SIG-M5 treated with dmso at 0.1 percent for 504 hours (cell line): ENCODE measurements at regions not wholly inside any gene's neighbourhood (a gene's known extent, or its start where the extent isn't known, plus 50 kb on each side); places are given as distances from the start of the nearest gene placed in this dataset.
"Not testable (repeated sequence)": the region's sequence is repeated elsewhere in the genome, so short reads cannot be mapped to it uniquely, and the experiment has no call there.

Experiments used
- DNase-seq: peaks from one replicate; lab custom pipeline; 2025; ENCODE audit not compliant: unreplicated experiment; lab: John Stamatoyannopoulos, UW

DNA sequence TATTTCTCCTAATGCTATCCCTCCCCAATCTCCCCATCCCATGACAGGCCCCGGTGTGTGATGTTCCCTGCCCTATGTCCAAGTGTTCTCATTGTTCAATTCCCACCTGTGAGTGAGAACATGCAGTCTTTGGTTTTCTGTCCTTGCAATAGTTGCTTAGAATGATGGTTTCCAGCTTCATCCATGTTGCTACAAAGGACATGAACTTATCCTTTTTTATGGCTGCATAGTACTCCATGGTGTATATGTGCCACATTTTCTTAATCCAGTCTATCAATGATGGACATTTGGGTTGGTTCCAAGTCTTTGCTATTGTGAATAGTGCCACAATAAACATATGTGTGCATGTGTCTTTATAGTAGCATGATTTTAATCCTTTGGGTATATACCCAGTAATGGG is 51.3 kb upstream of the RIOK2 start:
- not testable (repeated sequence) for DNase-seq

GRCh38 chr5:97242341-97242740 is 59.3 kb upstream of the RIOK2 start:
- DNase-seq, result no peak

DNA sequence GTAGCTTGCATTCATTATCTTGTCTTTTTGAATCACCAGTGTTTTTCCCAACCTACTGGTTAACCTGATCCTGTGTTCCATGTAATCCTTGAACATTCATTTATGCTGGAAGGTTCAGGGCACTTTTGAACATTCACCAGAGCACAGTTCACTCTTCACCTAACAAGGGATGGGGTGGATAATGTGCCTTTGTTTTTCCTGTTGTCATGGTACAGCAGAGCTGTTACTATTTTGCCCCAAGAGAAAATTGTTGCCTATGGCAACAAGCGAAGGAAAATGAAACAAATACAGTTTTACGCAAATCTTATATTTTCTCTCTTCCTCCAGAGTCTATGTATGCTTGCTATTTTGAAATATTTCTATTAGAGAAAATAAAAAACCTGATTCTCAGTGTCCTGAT is 60.3 kb upstream of the RIOK2 start:
- no peak for DNase-seq

DNA sequence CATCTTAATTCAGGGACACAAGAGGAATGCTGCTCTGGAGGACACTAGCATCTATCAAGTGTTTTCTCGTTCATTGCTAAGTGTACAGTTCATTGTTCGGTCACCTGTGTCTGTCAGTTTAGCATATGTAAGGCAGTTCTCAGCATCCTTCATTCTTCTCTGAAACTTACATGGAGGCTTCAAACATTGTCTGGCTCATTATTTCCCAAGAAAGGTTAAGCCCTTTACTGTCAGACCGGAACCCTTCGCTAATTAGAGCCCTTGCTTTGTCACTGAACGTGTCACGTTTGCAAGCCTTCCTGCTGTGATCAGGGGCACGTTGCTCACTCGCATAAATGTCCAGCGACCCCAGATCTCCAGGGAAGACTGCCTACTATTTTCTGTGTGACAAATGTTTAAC is 62.3 kb upstream of the RIOK2 start:
- no peak for DNase-seq

DNA sequence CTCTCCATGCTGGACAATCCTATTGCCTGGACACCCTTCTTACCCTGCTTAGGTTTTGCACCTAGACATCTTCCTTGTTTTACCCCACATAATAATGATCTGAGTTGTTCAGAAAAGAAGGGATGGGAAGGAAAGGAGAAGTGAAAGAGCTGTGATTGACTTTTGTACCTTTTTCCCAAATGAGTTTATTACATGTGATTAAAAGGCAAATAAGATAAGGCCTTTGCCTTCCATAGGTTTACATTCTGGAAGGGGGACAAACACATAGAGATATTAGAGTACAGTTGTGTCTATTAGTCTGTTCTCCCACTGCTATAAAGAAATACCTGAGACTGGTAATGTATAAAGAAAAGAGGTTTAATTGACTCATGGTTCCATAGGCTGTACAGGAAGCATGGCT is 67.1 kb upstream of the RIOK2 start:
- no peak for DNase-seq

GRCh38 chr5:97266076-97266475 is 83.0 kb upstream of the RIOK2 start:
- DNase-seq, result no peak

DNA sequence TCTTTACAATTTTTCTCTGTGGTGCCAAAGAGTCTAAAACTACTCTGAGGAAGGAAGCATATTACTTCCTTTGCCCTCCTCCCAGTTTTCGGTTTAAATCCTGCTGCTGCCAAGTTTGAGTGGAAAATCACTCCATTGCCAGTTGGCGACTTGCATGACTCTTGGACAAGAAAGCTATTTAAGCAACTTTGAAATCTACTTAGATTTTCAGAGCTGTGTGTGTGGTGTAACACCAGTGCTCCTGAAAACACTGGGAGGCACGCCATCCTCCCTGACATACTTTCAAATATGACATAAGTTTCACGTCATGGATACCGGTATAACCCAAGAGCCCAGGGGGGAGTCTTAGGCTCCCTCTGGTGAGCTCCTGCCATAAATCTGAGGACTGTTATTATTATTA is 83.5 kb upstream of the RIOK2 start:
- no peak for DNase-seq

- no peak for DNase-seq
Measured at GRCh38 chr5:97267767-97268166, 84.7 kb upstream of the RIOK2 start.

GRCh38 chr5:97276474-97277120 is 93.5 kb upstream of the RIOK2 start:
- no peak for DNase-seq

DNA sequence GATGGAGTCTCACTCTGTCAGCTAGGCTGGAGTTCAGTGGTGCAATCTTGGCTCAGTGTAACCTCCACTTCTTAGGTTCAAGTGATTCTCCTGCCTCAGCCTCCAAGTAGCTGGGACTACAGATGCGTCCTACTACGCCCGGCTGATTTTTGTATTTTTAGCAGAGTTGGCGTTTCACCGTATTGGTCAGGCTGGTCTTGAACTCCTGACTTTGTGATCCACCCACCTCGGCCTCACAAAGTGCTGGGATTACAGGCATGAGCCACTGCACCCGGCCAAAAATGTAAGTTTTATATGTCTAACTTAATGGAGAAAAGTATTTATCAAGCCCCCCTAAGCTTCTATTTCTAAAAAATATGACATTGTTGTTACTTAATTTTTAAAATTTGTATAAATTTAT is 98.2 kb upstream of the RIOK2 start:
- DNase-seq, result no peak

DNA sequence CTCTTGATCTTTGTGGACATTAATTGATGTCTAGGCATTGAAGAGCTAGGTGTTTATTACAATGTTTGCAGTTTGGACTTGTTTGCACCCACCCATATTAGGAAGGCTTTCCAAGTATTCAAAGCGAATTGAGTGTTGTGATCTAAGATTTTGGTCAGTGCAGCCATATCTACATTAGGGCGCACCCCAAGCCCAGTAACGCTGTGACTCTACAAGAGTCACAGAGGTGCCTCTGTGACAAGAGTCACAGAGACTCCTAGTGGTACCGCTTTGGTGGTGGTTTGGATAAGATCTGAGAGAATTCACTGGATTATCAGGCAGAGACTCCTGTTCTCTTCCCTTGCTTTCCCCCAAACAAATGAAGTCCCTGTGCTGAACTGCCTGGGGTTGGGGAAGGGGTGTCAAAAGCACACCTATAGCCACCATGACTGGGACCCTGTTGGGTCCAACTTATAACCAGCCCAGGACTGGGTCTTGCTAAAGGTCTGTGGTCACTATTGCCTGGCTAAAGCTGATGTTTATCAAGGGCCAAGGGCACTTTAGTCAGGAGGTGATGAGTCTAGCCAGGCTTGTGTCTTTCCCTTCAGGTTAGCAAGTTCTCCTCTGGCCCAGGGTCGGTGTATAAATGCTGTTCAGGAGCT is 114.1 kb upstream of the RIOK2 start:
- peak; percentile 70 for DNase-seq

DNA sequence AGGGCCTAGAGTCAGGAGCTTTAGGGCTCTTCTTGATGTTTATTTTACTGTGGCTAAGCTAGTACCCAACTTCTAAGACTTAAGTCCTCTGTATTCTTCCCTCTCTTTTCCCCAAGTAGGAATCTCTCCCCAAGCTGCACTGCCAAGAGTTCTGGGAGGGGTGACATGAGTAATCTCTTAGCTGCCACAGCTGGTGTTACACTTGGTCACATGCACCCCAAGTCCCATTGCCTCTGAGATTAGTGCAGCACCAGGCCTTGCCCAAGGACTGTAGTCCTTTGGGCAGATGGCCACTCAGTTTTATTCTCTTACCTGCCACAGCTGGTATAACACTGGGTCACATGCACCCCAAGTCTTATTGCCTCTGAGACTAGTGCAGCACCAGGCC is 114.7 kb upstream of the RIOK2 start:
- no peak for DNase-seq

- DNase-seq, result not testable (repeated sequence)
Measured at GRCh38 chr5:97301181-97301580, 118.1 kb upstream of the RIOK2 start.

DNA sequence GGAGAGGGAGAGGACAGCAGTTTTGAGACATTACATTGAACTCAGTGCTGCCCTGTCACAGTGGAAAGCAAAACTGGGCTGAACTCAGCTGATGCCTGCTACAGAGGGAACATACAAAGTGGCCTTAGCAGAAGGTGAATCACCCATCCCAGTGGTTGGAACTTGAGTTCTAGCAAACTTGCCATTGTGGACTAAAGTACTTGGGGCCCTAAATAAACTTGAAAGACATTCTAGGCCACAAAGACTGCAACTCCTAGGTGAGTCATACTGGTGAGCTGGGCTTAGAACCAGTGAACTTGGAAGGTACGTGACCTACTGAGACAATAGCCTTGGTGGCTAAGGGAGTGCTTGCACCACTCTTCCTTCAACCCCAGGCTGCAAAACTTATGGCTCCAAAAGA is 155.7 kb upstream of the RIOK2 start:
- no peak for DNase-seq

DNA sequence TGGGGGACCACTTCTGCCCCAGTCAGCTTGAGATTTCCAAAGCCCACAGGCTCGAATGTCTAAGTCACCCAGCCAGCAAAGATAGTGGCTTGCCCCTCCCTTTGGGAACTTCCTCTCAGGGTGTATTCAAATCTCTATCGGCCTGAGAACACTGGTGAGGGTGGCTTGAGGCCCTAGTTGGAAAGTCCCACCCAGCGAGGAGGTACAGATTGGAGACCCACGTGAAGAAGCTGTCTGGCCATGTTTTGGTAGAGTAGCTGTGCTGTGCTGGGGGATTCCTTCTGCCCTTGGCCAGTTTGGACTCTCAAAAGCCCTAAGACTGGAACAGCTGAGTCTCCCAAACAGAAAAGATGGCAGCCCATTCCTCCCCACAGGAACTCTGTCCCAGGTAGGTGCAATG is 172.7 kb upstream of the RIOK2 start:
- DNase-seq, result no peak

- DNase-seq, result no peak
Measured at GRCh38 chr5:97363577-97363976, 180.5 kb upstream of the RIOK2 start.

- DNase-seq, result no peak
Measured at GRCh38 chr5:97364731-97365130, 181.7 kb upstream of the RIOK2 start.

- no peak for DNase-seq
Measured at GRCh38 chr5:97365163-97365845, 182.3 kb upstream of the RIOK2 start.

- DNase-seq, result no peak
Measured at GRCh38 chr5:97365918-97366317, 182.9 kb upstream of the RIOK2 start.

GRCh38 chr5:97375959-97376358 is 192.9 kb upstream of the RIOK2 start:
- no peak for DNase-seq

DNA sequence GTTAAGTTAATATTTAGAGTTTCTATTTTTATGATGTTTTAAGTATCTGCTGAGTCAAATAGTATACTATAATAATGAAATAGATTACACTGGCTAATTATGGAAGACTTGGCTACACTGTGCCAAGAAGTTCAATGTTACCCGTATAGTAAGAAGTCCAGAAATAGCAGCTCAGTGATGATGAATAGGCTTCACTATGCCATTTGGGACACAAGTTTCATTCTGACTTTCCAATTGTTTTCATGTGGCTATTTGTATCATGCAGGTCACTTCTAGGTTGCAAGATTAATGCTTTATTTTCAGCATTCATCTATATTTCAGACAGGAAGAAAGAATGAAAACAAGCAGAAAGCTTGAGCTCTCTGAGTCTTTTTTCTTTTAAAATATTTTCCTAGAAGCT is 194.5 kb upstream of the RIOK2 start:
- no peak for DNase-seq

DNA sequence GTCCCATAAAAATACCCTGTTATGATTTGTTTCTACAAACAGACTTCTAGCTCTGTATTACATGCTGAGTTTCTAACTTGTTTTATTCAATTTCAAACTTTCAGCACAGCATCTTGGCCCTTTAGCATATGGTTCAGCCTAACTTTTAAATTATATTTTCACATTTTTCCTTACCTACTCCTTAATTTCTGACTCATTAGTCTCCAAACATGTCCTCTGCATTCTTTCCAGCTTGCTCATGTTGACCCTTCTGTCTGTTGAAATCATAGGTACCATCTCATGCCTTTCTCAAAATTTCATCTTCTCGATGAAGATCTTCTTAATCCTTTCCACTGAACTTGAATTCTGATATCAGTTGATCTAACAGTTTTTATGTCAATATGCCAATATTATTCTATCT is 200.9 kb upstream of the RIOK2 start:
- DNase-seq, result no peak

DNA sequence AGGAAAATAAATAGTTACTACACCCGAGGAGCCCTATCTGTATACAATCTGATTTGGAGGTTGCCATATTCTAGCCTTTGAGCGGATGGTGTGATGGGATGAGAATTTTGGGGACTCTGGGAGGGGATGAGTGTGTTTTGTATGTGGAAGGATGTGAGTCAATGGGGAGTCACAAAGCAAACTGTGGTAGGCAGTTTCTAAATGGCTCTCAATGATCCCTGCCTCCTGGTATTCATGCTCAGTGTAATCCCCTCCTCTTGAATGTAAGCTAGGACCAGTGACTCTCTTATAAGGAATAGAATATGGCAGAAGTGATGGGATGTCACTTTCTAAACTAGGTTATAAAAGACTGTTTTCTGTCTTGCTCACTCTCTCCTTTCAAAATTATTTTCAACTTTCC is 205.7 kb upstream of the RIOK2 start:
- DNase-seq, result no peak
